NCI-H146 treated with DMSO at 0.1 percent for 48 hours (cell line): ENCODE measurements at regions not wholly inside any gene's neighbourhood (a gene's known extent, or its start where the extent isn't known, plus 50 kb on each side); places are given as distances from the start of the nearest gene placed in this dataset.
A peak's percentile ranks its signal among the peaks of the same experiment; 100 is the strongest.
"Not testable (repeated sequence)": the region's sequence is repeated elsewhere in the genome, so short reads cannot be mapped to it uniquely, and the experiment has no call there.

ENCODE experiments used
- DNase-seq: peaks from one replicate; lab custom pipeline; 2025; ENCODE audit not compliant: unreplicated experiment; lab: John Stamatoyannopoulos, UW

DNA sequence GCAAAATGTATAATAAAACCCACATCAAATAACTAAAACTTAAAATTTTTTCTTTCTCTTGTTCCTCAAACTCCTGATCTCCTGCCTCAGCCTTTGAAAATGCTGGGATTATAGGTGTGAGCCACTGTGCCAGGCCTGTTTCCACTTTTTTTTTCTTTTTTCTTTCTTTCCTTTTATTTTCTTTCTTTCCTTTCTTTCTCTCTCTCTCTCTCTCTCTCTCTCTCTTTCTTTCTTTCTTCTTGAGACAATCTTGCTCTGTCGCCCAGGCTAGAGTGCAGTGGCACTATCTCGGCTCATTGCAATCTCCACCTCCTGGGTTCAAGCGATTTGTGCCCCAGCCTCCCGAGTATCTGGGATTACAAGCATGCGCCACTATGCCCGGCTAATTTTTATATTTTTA, 164.6 kb downstream of the OR2B2 start:
- DNase-seq: no peak

DNA sequence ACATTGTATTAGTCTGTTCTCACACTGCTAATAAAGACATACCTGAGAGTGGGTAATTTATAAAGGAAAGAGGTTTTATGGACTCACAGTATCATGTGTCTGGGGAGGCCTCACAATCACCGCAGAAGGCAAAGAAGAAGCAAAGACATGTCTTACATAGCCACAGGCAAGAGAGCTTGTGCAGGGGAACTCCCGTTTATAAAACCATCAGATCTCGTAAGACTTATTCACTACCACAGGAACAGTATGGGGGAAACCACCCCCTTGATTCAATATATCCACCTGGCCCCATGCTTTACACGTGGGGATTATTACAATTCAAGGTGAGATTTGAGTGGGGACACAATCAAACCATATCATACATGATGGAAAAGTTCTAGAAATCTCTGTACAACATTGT, 165.3 kb downstream of the OR2B2 start:
- not testable (repeated sequence) for DNase-seq

DNA sequence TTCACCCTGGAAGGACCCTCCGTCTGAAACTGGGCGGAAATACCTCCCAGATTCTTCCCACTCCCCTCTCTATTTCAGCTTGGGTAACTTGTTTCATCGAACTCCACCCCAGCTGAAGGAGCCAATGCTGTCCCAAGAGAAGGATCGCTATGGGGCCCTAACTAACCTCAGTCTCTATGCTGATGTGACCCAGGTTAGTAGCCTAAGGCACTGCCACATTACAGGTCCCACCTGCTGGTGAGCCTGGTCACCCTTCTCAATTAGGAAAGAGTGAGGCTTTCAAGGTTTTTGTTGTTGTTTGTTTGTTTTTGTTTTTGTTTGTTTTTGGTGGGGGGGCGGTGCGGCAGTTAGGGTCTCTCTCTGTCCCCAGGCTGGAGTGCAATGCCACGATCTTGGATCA, 168.4 kb downstream of the OR2B2 start:
- DNase-seq: no peak

DNA sequence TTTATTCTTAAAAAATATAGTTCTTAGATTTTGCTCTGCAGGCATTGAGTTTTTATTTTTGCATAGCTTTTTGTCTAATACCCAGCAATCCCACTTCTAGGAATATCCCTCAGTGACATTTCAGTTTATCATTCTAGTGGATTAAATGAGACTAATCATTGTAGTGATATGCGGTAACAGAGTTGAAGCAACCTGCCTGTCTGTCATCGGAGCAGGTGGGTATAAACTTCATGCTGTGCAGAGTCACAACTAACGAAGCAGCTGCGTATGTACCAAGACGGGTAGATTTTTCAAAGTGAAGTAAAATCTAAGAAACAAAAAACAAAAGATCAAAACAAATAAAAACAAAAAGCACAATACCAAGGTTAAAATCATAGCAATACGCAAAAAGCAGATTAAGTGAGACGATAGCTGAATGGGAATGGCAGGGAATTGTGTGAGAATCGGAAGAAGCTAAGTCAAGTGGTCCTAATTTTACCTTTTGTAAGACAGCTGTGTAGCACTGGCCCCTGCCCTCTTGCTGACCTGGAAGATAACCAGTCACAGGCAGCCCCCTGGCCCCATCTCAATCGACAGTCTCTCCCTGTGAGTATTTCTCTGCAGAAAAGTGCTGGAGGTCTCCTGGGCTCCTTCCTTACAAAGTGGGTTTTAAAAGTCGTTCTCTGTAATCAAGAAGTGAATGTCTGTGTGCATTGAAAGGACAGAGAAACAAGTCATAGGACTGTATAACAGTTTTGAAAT, 169.2 kb downstream of the OR2B2 start:
- no peak for DNase-seq

DNA sequence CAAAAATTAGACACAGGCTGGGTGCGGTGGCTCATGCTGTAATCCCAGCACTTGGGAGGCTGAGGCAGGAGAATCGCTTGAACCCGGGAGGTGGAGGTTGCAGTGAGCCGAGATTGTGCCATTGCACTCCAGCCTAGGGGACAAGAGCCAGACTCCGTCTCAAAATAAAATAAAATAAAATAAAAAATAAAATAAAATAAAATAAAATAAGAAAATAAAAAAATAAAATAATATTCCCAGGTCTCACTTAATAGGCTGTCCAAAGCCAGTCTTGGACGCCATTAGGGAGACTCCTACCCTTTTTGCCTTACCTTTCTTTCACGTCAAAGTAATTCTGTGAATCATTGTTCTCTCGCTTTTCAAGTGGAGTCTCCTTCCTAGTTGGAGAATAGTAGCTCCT, 172.3 kb downstream of the OR2B2 start:
- not testable (repeated sequence) for DNase-seq

DNA sequence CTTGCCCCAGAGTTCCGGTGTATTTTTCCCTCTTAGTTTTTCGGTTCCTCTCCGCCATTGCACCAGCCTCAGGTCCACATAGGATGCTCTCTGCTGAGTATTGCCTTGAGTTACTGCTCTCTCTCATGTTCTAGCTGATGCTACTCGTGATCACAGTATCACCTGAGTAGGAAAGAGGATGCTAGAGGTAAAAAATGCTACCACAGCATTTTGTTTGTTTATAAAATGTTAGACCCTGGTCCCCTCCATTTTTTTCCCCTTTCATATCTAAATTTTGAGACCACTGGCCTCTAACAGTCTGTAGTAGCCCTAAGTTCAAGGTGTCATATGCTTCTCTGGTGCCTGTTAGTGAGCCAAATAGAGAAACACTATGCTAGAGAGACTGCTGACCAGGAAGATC, 175.5 kb downstream of the OR2B2 start:
- DNase-seq: no peak

DNA sequence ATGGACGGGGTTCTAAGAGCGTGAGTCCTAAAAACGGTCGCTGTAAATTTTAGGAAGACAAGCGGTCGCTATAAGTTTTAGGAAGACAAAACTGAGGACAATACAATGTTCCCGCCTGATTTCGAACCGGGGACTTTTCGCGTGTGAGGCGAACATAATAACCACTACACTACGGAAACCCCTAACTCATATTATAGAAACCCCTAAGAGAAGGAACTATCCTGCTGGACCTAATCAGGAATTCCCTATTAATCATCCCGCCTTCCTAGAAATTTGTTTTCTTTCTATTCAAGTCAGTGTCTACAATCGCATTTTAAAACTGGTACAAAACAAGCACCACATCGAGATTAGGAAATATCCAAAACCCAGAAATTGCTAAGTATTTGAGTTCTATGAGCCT, 183.8 kb downstream of the OR2B2 start:
- DNase-seq: no peak

DNA sequence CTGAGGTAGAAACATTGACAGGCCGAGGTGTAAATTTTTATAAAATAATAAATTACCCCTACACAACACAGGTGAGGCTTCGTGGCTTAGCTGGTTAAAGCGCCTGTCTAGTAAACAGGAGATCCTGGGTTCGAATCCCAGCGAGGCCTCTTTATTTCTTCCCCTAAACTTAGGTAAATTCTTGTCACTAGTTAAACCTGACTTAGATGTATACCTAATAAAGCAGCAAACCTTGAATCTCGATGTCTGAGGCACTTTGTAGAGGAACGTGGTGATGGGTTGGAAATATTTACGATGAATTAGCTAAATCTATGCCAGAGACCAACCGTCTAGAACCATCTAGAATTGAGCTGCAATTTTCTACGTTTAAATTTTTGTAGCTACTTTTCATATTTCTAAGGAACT, 185.6 kb downstream of the OR2B2 start:
- peak; percentile 46 for DNase-seq

DNA sequence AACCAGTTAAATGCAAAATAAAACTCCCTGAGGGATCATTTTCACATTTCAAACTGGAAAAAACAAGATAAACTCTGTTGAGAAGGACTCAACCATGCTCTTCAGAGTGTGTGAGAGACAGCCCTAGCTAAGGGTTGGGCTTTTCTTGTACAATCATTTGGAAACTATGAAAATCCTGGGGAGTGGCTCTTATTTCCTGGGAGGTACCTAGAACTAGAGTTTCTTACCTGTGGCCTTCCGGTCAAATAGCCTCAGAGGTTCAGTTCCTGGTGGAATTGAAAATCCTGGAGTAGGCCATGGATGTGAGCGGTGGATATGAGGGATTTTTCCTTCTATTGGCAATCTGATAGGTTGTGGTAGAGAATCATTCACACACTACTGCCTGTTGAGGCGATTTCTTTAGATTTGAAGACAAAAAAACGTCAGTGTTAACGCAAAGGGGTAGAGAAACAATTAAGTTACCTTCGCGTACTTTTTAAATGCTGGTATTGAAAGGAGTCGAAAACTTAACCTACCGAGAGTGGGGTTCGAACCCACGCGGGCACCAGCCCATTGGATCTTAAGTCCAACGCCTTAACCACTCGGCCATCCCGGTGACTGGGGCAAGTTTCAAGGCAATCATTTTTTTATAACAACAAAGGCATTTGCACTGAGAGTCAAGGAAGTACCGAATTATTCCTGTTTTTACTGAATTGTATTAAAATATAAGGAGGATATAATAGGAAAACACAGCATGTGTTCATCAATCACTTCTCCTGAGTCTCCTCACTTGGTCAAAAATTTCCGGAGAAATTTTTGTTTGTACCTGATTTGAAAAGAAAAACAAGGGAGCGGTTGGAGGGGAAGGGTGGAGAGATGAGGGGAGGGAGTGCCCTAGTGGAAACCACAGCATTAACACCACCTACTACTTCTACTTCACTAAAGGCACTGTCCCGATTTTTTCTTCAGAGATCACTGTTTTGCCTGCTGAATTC, 191.3 kb downstream of the OR2B2 start:
- DNase-seq: peak; percentile 58

DNA sequence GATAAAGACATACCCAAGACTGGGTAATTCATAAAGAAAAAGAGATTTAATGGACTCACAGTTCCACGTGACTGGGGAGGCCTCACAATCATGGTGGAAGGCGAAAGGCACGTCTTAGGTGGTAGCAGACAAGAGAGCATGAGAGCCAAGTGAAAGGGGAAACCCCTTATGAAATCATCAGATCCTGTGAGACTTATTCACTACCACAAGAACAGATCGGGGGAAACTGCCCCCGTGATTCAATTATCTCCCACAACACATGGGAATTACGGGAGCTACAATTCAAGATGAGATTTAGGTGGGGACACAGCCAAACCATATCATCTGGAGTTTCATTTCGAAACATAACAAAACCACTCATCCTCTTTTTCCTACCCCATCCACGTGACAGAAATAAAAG, 193.2 kb downstream of the OR2B2 start:
- not testable (repeated sequence) for DNase-seq

DNA sequence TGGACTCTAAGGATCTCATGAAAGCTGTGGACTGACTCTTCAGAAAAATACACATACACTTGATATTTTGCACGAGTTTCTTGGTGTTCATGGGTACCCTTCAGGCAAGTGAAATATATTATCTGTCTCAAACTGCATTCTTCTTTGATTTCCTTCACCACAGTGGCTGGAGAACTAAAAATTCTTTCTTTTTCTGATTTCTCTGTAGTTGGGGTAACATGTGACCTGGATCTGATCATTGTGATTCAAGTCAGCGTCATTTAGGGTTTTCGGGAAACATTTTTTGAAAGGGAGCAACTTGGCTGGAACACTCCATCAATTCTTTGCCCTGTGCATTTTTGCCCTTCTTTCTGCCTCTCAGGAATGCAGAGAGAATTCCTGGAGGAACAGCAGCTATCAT, 205.8 kb downstream of the OR2B2 start:
- no peak for DNase-seq

DNA sequence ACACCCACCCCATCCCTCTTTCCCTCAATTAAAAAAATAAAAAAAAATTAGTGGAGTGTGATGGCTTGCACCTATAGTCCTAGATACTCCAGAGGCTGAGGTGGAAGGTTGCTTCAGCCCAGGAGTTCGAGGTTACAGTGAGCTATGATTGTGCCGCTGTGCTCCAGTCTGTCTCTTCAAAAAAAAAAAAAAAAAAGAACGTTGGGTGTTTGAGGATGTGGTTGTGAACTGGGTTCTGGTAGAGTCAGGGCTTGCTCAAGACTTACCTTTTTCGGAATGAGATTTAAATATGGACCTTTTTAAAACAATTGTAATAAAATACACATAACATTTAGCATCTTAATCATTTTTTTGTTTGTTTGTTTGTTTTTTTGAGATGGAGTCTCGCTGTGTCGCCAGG, 211.9 kb downstream of the OR2B2 start:
- no peak for DNase-seq

DNA sequence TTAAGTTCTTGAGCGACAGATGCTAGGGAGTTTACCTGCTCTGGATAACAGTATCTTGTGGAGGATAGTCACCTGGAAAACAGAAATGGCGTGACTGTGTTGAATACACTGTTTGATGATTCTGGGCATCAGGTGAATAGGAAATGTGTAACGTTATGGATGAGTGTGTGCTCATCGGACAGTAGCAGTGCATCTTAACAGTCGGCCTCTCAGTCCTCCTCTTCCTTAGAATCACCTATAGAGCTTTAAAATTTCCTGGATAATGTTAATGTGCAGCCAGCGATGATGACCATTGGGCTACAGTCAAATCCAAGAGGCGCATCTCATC, 217.7 kb downstream of the OR2B2 start:
- no peak for DNase-seq

DNA sequence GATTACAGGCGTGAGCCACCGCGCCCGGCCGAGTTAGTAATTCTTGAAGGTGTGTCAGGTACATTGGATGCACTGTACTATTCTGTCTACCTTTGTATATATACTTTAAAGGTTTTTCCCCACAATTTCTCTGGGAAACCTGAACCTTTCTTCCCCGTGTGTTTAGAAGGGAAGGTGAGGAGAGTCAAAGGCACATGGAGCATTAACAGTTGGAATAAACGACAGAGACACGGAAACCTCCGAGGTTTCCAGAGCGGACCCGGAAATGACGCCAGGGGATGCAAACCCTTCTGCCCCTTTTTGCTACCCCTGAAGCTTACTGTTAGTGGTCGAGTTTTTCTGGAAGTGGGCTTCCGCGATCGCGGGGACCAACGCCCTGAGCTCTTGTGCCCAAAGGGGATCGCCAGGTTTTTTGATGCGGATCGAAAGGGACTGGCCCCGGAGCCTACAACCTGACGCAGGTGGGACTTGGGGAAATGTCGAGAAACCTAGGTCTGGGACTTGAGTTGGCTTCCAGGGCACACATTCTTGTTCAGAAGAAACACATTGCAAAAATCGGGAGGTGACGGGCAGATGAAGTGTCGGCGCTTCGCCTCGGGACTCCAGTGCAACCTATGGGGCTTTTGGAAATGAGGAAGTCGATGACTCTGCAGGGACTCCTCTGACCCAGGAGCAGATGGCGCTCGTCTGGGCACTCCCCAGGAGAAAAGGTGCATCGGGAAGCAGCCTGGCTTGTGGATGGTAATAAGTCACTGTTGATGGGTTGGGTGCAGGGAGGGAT, 218.2 kb downstream of the OR2B2 start:
- peak; percentile 44 for DNase-seq

DNA sequence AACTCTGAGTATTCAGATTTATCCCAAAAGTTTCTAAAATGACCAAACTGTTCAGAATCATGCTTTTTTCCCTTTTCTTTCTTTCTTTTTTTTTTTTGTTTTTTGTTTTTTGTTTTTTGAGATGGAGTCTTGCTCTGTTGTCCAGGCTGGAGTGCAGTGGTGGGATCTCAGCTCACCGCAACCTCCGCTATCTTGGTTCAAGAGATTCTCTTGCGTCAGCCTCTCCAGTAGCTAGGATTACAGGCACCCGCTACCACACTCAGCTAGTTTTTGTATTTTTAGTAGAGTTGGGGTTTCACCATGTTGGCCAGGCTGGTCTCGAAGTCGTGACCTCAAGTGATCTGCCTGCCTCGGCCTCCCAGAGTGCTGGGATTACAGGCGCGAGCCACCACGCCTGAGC, 219.2 kb upstream of the ZNF184 start:
- not testable (repeated sequence) for DNase-seq

DNA sequence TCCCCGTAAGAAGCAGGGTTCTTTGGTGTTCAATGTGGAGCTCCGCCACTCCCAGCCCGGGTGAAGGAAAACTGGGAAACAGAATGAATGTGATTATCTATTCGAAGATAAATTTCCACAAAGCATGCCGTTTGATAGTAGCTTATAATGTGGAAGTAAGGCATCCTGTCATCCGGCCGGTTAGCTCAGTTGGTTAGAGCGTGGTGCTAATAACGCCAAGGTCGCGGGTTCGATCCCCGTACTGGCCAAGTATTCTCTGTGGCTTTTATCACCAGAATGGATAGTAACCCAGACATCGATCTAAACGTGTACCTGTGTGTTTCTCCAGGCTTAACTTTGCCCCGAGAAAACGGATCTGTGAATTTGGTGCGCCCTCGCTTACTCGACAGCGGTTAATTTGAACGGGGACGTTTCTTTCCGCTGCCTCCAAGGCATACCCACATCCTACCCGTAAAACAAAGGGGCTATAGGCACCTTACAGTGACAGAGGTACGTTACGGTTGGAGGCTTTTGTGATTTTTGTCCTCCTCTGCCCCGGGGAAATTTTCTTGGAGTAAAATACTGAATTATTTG, 215.2 kb upstream of the ZNF184 start:
- DNase-seq: peak; percentile 91

DNA sequence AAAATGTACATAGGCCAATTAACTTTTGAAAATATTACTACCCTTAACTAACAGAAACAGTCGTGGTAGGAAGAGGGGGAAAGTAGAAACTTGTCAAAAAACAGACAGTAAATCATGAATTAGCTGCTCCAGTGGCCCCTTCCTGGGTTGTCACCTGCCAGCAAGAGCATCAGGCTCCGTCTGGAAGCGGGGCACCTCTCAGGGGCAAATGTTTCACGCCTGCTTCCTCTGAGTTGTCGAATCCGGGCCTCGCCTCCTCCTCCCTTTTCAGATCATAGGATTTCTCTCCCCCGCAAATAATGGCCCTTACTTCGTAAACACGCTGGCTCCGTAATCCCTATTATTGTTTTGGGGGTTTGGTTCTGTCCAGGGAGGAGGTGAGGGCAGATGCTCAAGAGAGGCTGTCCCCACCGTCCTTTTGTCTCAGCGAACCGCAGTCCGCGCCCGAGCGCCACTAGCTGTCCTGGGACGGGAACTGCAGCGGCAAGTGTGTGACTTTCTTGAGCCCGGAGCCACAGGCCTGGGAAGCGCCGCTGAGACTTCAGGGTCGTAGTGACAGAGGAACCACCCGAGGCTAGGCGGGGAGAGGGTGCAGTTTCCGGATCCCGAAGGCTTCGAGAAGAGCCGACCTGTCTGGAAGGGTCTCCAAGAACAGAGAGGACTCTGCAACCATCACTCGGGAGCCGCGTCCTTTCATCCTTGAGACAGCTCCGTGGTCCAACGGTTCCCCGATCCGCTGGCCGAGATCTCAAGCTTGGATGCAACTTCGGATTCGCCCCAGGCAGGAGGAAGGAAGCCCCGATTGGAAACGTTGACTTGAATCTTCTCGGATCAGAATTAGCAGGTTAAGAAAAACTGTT, 214.5 kb upstream of the ZNF184 start:
- peak; percentile 79 for DNase-seq

DNA sequence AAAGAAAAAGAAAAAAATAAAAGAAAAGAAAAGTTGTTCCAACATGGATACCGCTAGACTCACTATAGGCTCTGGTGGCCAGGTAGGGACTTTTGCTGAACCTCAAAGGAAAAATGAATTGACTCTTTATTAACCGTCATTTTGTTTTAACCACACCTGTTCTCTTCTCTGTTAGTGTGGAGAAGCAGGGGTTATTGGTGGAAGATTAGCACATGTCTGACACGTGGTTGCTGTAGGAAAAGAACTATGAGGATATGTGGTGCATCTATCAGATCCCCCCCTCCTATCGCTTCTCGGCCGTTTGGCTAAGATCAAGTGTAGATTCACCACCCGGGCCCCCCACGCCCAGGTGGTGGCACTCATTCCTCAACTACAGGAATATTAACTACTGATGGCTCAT, 212.4 kb upstream of the ZNF184 start:
- no peak for DNase-seq

DNA sequence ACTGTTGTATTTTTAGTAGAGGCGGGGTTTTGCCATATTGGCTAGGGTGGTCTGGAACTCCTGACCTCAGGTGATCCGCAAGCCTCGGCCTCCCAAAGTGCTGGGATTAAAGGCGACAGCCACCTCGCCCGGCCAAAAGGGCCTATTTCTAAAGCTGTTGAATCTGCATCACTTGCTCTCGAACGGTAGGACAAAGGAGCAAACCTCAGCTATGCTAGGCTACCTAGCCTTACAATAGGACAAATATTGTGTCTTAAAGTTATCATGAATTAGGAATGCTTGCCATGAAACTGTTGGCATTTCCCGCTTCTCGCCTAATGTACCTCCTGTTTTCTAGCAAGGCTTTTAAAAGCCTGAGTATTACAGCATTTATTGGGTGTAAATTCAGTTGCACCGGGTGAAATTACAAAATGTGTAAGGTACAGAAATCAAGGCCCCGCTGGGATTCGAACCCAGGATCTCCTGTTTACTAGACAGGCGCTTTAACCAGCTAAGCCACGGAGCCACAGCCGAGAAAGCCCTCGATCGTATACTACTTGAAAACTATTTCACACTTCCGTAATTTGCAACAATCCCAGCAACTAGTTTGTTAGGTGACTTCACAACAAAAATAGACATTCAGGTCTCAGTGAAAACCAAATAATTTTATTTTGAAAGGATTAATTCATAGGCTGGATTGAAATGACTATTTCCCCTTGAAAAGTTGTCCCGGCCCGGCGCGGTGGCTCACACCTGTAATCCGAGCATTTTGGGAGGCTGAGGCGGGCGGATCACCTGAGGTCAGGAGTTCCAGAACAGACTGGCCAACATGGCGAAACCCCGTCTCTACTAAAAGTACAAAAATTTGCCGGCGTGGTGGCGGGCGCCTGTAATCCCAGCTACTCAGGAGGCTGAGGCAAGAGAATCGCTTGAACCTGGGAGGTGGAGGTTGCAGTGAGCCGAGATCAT, 211.6 kb upstream of the ZNF184 start:
- peak; percentile 79 for DNase-seq
